ENCODE measurements at regions not wholly inside any gene's neighbourhood (a gene's known extent, or its start where the extent isn't known, plus 50 kb on each side); places are given as distances from the start of the nearest gene placed in this dataset.
"Not testable (repeated sequence)": the region's sequence is repeated elsewhere in the genome, so short reads cannot be mapped to it uniquely, and the experiment has no call there.

- FAIRE-seq = no peak
Measured at GRCh38 chr5:92370032-92370431, 986.9 kb upstream of the ARRDC3 start.

- no peak for FAIRE-seq
Measured at GRCh38 chr5:92369587-92369986, 986.5 kb upstream of the ARRDC3 start.

GRCh38 chr5:92364986-92365550 lies 982.0 kb upstream of the ARRDC3 start:
- no peak for FAIRE-seq

- FAIRE-seq = no peak
Measured at GRCh38 chr5:92353107-92354030, 970.3 kb upstream of the ARRDC3 start.

- no peak for FAIRE-seq
Measured at GRCh38 chr5:92337772-92338234, 954.7 kb upstream of the ARRDC3 start.

- FAIRE-seq = no peak
Measured at GRCh38 chr5:92332039-92332438, 948.9 kb upstream of the ARRDC3 start.

- FAIRE-seq = no peak
Measured at GRCh38 chr5:92330365-92330764, 947.2 kb upstream of the ARRDC3 start.

GRCh38 chr5:92329759-92330158 lies 946.6 kb upstream of the ARRDC3 start:
- no peak for FAIRE-seq

GRCh38 chr5:92328584-92329259 lies 945.6 kb upstream of the ARRDC3 start:
- FAIRE-seq = no peak

- FAIRE-seq = no peak
Measured at GRCh38 chr5:92320446-92320845, 937.3 kb upstream of the ARRDC3 start.

GRCh38 chr5:92313385-92313784 lies 930.3 kb upstream of the ARRDC3 start:
- no peak for FAIRE-seq

- FAIRE-seq = peak; percentile 95
Measured at GRCh38 chr5:92309336-92309991, 926.3 kb upstream of the ARRDC3 start.

GRCh38 chr5:92308679-92309078 lies 925.6 kb upstream of the ARRDC3 start:
- no peak for FAIRE-seq

GRCh38 chr5:92302356-92302755 lies 919.2 kb upstream of the ARRDC3 start:
- not testable (repeated sequence) for FAIRE-seq

GRCh38 chr5:92283521-92283920 lies 900.4 kb upstream of the ARRDC3 start:
- no peak for FAIRE-seq

GRCh38 chr5:92271750-92272149 lies 888.6 kb upstream of the ARRDC3 start:
- not testable (repeated sequence) for FAIRE-seq

GRCh38 chr5:92268343-92268742 lies 885.2 kb upstream of the ARRDC3 start:
- FAIRE-seq = no peak

GRCh38 chr5:92267830-92268229 lies 884.7 kb upstream of the ARRDC3 start:
- FAIRE-seq = no peak

- FAIRE-seq = no peak
Measured at GRCh38 chr5:92265804-92266203, 882.7 kb upstream of the ARRDC3 start.

GRCh38 chr5:92255605-92256004 lies 872.5 kb upstream of the ARRDC3 start:
- not testable (repeated sequence) for FAIRE-seq

- FAIRE-seq = no peak
Measured at GRCh38 chr5:92248518-92248917, 865.4 kb upstream of the ARRDC3 start.

- no peak for FAIRE-seq
Measured at GRCh38 chr5:92242170-92242569, 859.1 kb upstream of the ARRDC3 start.

GRCh38 chr5:92237896-92238295 lies 854.8 kb upstream of the ARRDC3 start:
- no peak for FAIRE-seq
